PC-3 (cell line): ENCODE measurements at regions not wholly inside any gene's neighbourhood (a gene's known extent, or its start where the extent isn't known, plus 50 kb on each side); places are given as distances from the start of the nearest gene placed in this dataset.

Experiments used
- ATAC-seq: fragments of 200-7000 bp; cut with Tn5 transposase; 2 replicates; pipeline ENCODE4 v1.9.1; 2020; ENCODE audit warnings: mild to moderate bottlenecking, moderate library complexity
- BruUV-seq: library from RNA; stranded (reverse); fragments of 400-500 nt; replicated peaks from 2 replicates; lab custom pipeline; 2021; lab: Mats Ljungman, UMichigan
- CTCF ChIA-PET: fragments of 300-600 bp; sonication (Branson Sonifier 250); formaldehyde crosslinking; loops from one replicate; lab custom pipeline; 2022; ENCODE audit warnings: antibody characterized with exemption; lab: Charles Lee
- POLR2A ChIA-PET: fragments of 300-600 bp; sonication (Branson Sonifier 250); formaldehyde crosslinking; loops from one replicate; lab custom pipeline; 2022; ENCODE audit warnings: antibody characterized with exemption; ENCODE audit not compliant: unreplicated experiment; lab: Charles Lee
- DNase-seq: peaks from one replicate; pipeline ENCODE4 v3.0.0-alpha.2; 2015
- H2AFZ ChIP-seq: fragments of 300-600 bp; sonication (generic); 2 replicates; pipeline ENCODE4 v1.6.0; 2016; ENCODE audit warnings: antibody characterized with exemption, low read length
- H3F3A ChIP-seq: fragments of 300-600 bp; sonication (generic); one replicate; pipeline ENCODE4 v1.6.0; 2017; ENCODE audit warnings: antibody characterized with exemption, low read length, control low read depth, mild to moderate bottlenecking; ENCODE audit not compliant: unreplicated experiment
- H3K27ac ChIP-seq: fragments of 300-600 bp; sonication (generic); 2 replicates; pipeline ENCODE4 v1.5.1; 2016; ENCODE audit warnings: mild to moderate bottlenecking, low read length
- H3K27me3 ChIP-seq: fragments of 300-600 bp; sonication (generic); 2 replicates; pipeline ENCODE4 v1.6.1; 2016; ENCODE audit warnings: low read length, mixed read lengths
- H3K36me3 ChIP-seq: fragments of 300-600 bp; sonication (generic); 2 replicates; pipeline ENCODE4 v1.6.1; 2016; ENCODE audit warnings: low read depth, mixed run types, low read length, mixed read lengths
- H3K4me1 ChIP-seq: fragments of 300-600 bp; sonication (generic); 2 replicates; pipeline ENCODE4 v1.5.1; 2016; ENCODE audit warnings: low read length; ENCODE audit not compliant: insufficient read depth
- H3K4me2 ChIP-seq: fragments of 300-600 bp; sonication (generic); 2 replicates; pipeline ENCODE4 v1.6.0; 2016; ENCODE audit warnings: low read length
- H3K4me3 ChIP-seq: fragments of 300-600 bp; sonication (generic); 2 replicates; pipeline ENCODE4 v1.5.1; 2016; ENCODE audit warnings: mild to moderate bottlenecking, low read length, mixed read lengths
- H3K79me2 ChIP-seq: fragments of 300-600 bp; sonication (generic); 2 replicates; pipeline ENCODE4 v1.6.1; 2017; ENCODE audit warnings: low read length, mixed read lengths
- H3K9ac ChIP-seq: fragments of 300-600 bp; sonication (generic); 2 replicates; pipeline ENCODE4 v1.6.0; 2016; ENCODE audit warnings: mild to moderate bottlenecking, low read length
- H3K9me2 ChIP-seq: fragments of 300-600 bp; sonication (generic); replicated peaks from 2 replicates; pipeline ENCODE4 v1.6.1; 2016; ENCODE audit warnings: mixed run types, low read length, mixed read lengths
- H3K9me3 ChIP-seq: fragments of 300-600 bp; sonication (generic); 2 replicates; pipeline ENCODE4 v1.6.1; 2016; ENCODE audit warnings: low read length, mixed read lengths
- H4K20me1 ChIP-seq: fragments of 300-600 bp; sonication (generic); 2 replicates; pipeline ENCODE4 v1.6.1; 2016; ENCODE audit warnings: low read length, mixed read lengths
- CTCF ChIP-seq: fragments of 300-600 bp; sonication (generic); conservative IDR thresholded peaks from 2 replicates; pipeline ENCODE4 v1.5.1; 2017; ENCODE audit warnings: antibody characterized with exemption, low read depth, mild to moderate bottlenecking, low read length
- EZH2 ChIP-seq: fragments of 300-600 bp; sonication (generic); IDR thresholded peaks from one replicate; pipeline ENCODE4 v1.6.1; 2017; ENCODE audit warnings: antibody characterized with exemption, mild to moderate bottlenecking, low read length; ENCODE audit not compliant: unreplicated experiment
- EZH2phosphoT487 ChIP-seq: fragments of 300-600 bp; sonication (generic); IDR thresholded peaks from 2 replicates; pipeline ENCODE4 v1.6.1; 2018; ENCODE audit warnings: mild to moderate bottlenecking, antibody characterized with exemption, low read length, borderline replicate concordance
- intact Hi-C: fragments of 100-400 bp; cut with micrococcal nuclease; formaldehyde crosslinking; loops from 2 replicates; pipeline ENCODE4 v1.9.0; 2023

GRCh38 chr5:167793700-167794099, 497.7 kb upstream of the WWC1 start:
- intact Hi-C loops: loop anchor here (10.0 kb wide), 1 partner anchor 261 kb away; no protein-coding TSS in a partner anchor
- H4K20me1 ChIP-seq: no peaks in the 10 kb centered on the region
- no peak overlapping the region for H3K27ac ChIP-seq
- H3K27me3 ChIP-seq: peaks cover 32% of the 10 kb centered on the region; the same call in 1 of the 2 replicates
- H2AFZ ChIP-seq: no peak overlapping the region
- no peak overlapping the region for H3K4me2 ChIP-seq
- no peaks in the 10 kb centered on the region for H3K4me1 ChIP-seq
- H3K36me3 ChIP-seq: no peaks in the 10 kb centered on the region
- no peaks in the 10 kb centered on the region for H3K79me2 ChIP-seq
- TF ChIP-seq EZH2 (no peak), EZH2phosphoT487 (no peak), CTCF (no peak)
- BruUV-seq: no TSS peak
- CTCF ChIA-PET: no interaction called here
- no peak for ATAC-seq
- no peaks in the 10 kb centered on the region for H3F3A ChIP-seq
- no peak overlapping the region for H3K4me3 ChIP-seq
- POLR2A ChIA-PET: no interaction called here
- no peaks in the 10 kb centered on the region for H3K9me3 ChIP-seq
- H3K9me2 ChIP-seq: no peaks in the 10 kb centered on the region
- no peak for DNase-seq
- H3K9ac ChIP-seq: no peak overlapping the region

GRCh38 chr5:167794121-167794520, 497.3 kb upstream of the WWC1 start:
- ChIA-PET POLR2A (no interaction called here), CTCF (no interaction called here)
- Histone ChIP-seq H3K27me3 (peaks cover 31% of the 10 kb centered on the region; the same call in 1 of the 2 replicates), H3K36me3 (no peaks in the 10 kb centered on the region), H3K4me1 (no peaks in the 10 kb centered on the region), H3K9me3 (no peaks in the 10 kb centered on the region), H3K4me2 (no peak overlapping the region), H3F3A (no peaks in the 10 kb centered on the region), H3K79me2 (no peaks in the 10 kb centered on the region), H3K27ac (no peak overlapping the region), H3K9me2 (no peaks in the 10 kb centered on the region), H4K20me1 (no peaks in the 10 kb centered on the region), H2AFZ (no peak overlapping the region), H3K9ac (no peak overlapping the region), H3K4me3 (no peak overlapping the region)
- TF ChIP-seq CTCF (no peak), EZH2phosphoT487 (no peak), EZH2 (no peak)
- intact Hi-C loops: loop anchor here (10.0 kb wide), 1 partner anchor 261 kb away; no protein-coding TSS in a partner anchor
- no TSS peak for BruUV-seq
- DNase-seq (no peak), ATAC-seq (no peak)

- Histone ChIP-seq H3K4me2 (no peak overlapping the region), H4K20me1 (no peaks in the 10 kb centered on the region), H3K4me1 (no peaks in the 10 kb centered on the region), H3K27me3 (peaks cover 12% of the 10 kb centered on the region; the same call in 1 of the 2 replicates), H3K9ac (no peak overlapping the region), H3K27ac (no peak overlapping the region), H3K79me2 (no peaks in the 10 kb centered on the region), H2AFZ (no peak overlapping the region), H3K9me3 (no peaks in the 10 kb centered on the region), H3K9me2 (no peaks in the 10 kb centered on the region), H3K36me3 (no peaks in the 10 kb centered on the region), H3F3A (no peaks in the 10 kb centered on the region), H3K4me3 (no peak overlapping the region)
- TF ChIP-seq CTCF (no peak), EZH2phosphoT487 (no peak), EZH2 (no peak)
- POLR2A ChIA-PET: no interaction called here
- DNase-seq (no peak), ATAC-seq (no peak)
- CTCF ChIA-PET: no interaction called here
- intact Hi-C loops: loop anchor here (10.0 kb wide), 1 partner anchor 258 kb away; no protein-coding TSS in a partner anchor
- BruUV-seq: no TSS peak
Observed at GRCh38 chr5:167796672-167797071, 494.8 kb upstream of the WWC1 start.
